Tibial artery (tissue), 4 donors: ENCODE measurements at regions not wholly inside any gene's neighbourhood (a gene's known extent, or its start where the extent isn't known, plus 50 kb on each side); places are given as distances from the start of the nearest gene placed in this dataset.

ENCODE experiments used
- DNase-seq, 2 donors: peaks; one replicate each; pipeline ENCODE4 v3.0.0-alpha.2; 2019
- H3K27ac ChIP-seq, 2 donors: fragments of 200-600 bp; sonication (generic) in 1 of 2; 1 replicate in 1 of 2; 2 replicates in 1 of 2; pipeline ENCODE4 v1.5.1; 2018 to 2019; ENCODE audit warnings: mild to moderate bottlenecking in 1 of 2
- H3K27me3 ChIP-seq, 2 donors: fragments of 200-600 bp; sonication (generic) in 1 of 2; one replicate each; pipeline versions ENCODE4 v1.5.1 to v1.6.0; 2016 to 2019
- H3K36me3 ChIP-seq, 3 donors: fragments of 200-600 bp; sonication (generic) in 2 of 3; one replicate each; pipeline ENCODE4 v1.5.1; 2016 to 2019; ENCODE audit warnings: mild to moderate bottlenecking in 2 of 3
- H3K4me1 ChIP-seq, 4 donors: fragments of 200-600 bp; sonication (generic) in 2 of 4; 1 replicate in 3 of 4; 2 replicates in 1 of 4; pipeline ENCODE4 v1.5.1; 2016 to 2019
- H3K4me3 ChIP-seq, 2 donors: fragments of 200-600 bp; sonication (generic) in 1 of 2; 1 replicate in 1 of 2; 2 replicates in 1 of 2; pipeline ENCODE4 v1.5.1; 2018 to 2019; ENCODE audit warnings: mild to moderate bottlenecking in 2 of 2
- H3K9me3 ChIP-seq, 3 donors: fragments of 200-600 bp; sonication (generic) in 1 of 3; one replicate each; pipeline ENCODE4 v1.5.1; 2016 to 2019
- intact Hi-C: fragments of 100-400 bp; cut with DNase I; formaldehyde crosslinking; loops from one replicate; pipeline ENCODE4 v1.15.0; 2023; ENCODE audit warnings: low total_unique reads
- TF ChIP-seq, protein P1 (sequence below), 2 experiments: fragments of 200-600 bp in 1 of 2; fragments of 450-650 bp in 1 of 2; IDR thresholded peaks; one replicate each; pipeline ENCODE4 v1.5.1; 2017 to 2019; ENCODE audit warnings: antibody characterized with exemption in 2 of 2, mild to moderate bottlenecking in 1 of 2, moderate library complexity in 1 of 2

DNA sequence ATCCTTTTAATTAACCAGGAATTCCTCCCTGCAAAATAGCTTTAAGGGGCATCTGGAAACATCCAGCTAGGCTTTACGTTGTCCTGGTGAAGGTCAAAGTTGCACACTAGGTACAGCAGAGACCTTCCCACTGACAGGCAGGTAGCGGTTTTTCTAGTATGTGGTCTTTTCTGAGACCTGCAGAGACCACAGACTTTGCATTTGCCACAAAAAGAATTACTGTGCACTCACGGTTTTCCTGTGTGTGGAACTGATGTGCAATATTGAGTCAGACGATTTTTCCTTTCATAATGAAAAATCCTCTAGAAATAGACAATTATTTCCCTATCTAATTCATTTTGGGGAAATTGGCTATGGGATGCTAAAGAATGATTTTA lies 417.0 kb upstream of the ADAMTSL1 start:
- peaks cover 0 to 32% (median 1%) of the 10 kb centered on the region in 4 donors for H3K4me1 ChIP-seq
- no peaks in the 10 kb centered on the region for H3K36me3 ChIP-seq
- intact Hi-C loops: no loop called here
- DNase-seq: no peak
- H3K27me3 ChIP-seq: no peaks in the 10 kb centered on the region
- TF ChIP-seq, protein P1, sequence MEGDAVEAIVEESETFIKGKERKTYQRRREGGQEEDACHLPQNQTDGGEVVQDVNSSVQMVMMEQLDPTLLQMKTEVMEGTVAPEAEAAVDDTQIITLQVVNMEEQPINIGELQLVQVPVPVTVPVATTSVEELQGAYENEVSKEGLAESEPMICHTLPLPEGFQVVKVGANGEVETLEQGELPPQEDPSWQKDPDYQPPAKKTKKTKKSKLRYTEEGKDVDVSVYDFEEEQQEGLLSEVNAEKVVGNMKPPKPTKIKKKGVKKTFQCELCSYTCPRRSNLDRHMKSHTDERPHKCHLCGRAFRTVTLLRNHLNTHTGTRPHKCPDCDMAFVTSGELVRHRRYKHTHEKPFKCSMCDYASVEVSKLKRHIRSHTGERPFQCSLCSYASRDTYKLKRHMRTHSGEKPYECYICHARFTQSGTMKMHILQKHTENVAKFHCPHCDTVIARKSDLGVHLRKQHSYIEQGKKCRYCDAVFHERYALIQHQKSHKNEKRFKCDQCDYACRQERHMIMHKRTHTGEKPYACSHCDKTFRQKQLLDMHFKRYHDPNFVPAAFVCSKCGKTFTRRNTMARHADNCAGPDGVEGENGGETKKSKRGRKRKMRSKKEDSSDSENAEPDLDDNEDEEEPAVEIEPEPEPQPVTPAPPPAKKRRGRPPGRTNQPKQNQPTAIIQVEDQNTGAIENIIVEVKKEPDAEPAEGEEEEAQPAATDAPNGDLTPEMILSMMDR (IDR thresholded peaks at IDR 0.05): no peak
- no peaks in the 10 kb centered on the region for H3K9me3 ChIP-seq
- no peak overlapping the region for H3K27ac ChIP-seq
- no peak overlapping the region for H3K4me3 ChIP-seq

DNA sequence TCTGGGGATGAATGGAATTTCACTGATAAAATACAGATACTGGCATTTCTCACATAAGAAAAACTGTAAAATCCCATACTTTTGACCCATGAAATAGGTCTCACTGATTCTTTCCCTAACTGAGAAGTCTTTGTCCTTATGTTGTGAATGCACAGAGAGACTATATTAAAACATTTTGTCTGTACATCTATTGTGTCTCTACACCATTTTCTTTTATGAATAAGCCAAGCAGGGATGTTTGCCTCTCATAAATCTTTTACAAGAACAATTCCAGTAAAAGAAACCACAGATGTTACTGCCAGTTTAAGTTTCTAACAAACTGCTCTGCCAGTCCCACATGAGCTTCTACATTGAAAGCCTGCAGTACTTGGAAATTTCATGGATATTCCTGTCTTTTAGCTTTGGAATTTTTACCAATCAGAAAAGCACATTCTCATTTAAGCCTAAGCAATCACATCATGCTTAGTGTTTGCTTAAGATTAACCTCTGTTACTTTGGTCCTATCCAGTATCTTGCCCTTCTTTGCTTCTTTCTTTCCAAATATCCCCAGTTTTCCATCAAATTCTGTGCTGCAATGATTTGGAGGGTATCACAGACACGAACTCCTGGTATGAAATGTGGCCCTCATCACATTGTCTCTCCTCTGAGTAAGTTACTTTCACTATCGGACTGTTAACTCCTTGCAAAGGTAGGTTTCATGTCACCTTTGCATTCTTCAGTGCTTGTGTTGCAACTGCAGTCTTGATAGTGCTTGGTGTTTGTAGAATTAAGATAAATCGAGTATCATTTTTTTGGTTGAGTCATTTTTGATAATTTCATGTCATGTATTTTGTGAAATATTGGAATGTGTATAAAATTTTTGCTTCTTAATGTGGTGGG lies 415.1 kb upstream of the ADAMTSL1 start:
- no peak for DNase-seq
- H3K36me3 ChIP-seq: no peaks in the 10 kb centered on the region
- no peaks in the 10 kb centered on the region for H3K9me3 ChIP-seq
- H3K27me3 ChIP-seq: no peaks in the 10 kb centered on the region
- peaks cover 0 to 34% (median 1%) of the 10 kb centered on the region in 4 donors for H3K4me1 ChIP-seq
- no peak overlapping the region for H3K27ac ChIP-seq
- intact Hi-C loops: no loop called here
- no peak overlapping the region for H3K4me3 ChIP-seq
- TF ChIP-seq, protein P1 (IDR thresholded peaks at IDR 0.05): no peak

- intact Hi-C loops: no loop called here
- Histone ChIP-seq H3K36me3 (no peaks in the 10 kb centered on the region), H3K27ac (no peak overlapping the region), H3K9me3 (no peaks in the 10 kb centered on the region), H3K27me3 (no peaks in the 10 kb centered on the region), H3K4me1 (peaks cover 0 to 36% (median 1%) of the 10 kb centered on the region in 4 donors), H3K4me3 (no peak overlapping the region)
- no peak for DNase-seq
- TF ChIP-seq, protein P1 (IDR thresholded peaks at IDR 0.05): no peak
Observed at GRCh38 chr9:18059447-18059846, 414.5 kb upstream of the ADAMTSL1 start.

- H3K36me3 ChIP-seq: no peaks in the 10 kb centered on the region
- TF ChIP-seq, protein P1 (IDR thresholded peaks at IDR 0.05): no peak
- no peak overlapping the region for H3K4me3 ChIP-seq
- H3K4me1 ChIP-seq: peaks cover 0 to 28% (median 0%) of the 10 kb centered on the region in 4 donors
- no peak for DNase-seq
- H3K9me3 ChIP-seq: no peaks in the 10 kb centered on the region
- H3K27me3 ChIP-seq: no peaks in the 10 kb centered on the region
- H3K27ac ChIP-seq: no peak overlapping the region
- intact Hi-C loops: no loop called here
Observed at GRCh38 chr9:18060269-18060934, 413.6 kb upstream of the ADAMTSL1 start.

- Histone ChIP-seq H3K4me1 (peaks cover 0 to 27% (median 0%) of the 10 kb centered on the region in 4 donors), H3K36me3 (no peaks in the 10 kb centered on the region), H3K27ac (no peak overlapping the region), H3K9me3 (no peaks in the 10 kb centered on the region), H3K27me3 (no peaks in the 10 kb centered on the region), H3K4me3 (no peak overlapping the region)
- intact Hi-C loops: no loop called here
- no peak for DNase-seq
- TF ChIP-seq, protein P1 (IDR thresholded peaks at IDR 0.05): no peak
Observed at GRCh38 chr9:18061332-18061731, 412.6 kb upstream of the ADAMTSL1 start.
